Fibroblast of pulmonary artery (primary cell): ENCODE measurements at regions not wholly inside any gene's neighbourhood (a gene's known extent, or its start where the extent isn't known, plus 50 kb on each side); places are given as distances from the start of the nearest gene placed in this dataset.

Experiments used
- DNase-seq: peaks from one replicate; pipeline ENCODE4 v3.0.0-alpha.2; 2010; ENCODE audit warnings: low read depth
- H3K4me3 ChIP-seq: replicated peaks from 2 replicates; pipeline ENCODE4 v1.5.1; 2011; ENCODE audit warnings: low read depth, mild to moderate bottlenecking, control low read depth, low read length, moderate library complexity
- TF ChIP-seq, protein P1 (sequence below): IDR thresholded peaks from 2 replicates; pipeline ENCODE4 v1.5.1; 2011; ENCODE audit warnings: mild to moderate bottlenecking, control low read depth, low read length, inconsistent platforms; ENCODE audit errors: missing control alignments

- H3K4me3 ChIP-seq = no peak overlapping the region
- TF ChIP-seq, protein P1, sequence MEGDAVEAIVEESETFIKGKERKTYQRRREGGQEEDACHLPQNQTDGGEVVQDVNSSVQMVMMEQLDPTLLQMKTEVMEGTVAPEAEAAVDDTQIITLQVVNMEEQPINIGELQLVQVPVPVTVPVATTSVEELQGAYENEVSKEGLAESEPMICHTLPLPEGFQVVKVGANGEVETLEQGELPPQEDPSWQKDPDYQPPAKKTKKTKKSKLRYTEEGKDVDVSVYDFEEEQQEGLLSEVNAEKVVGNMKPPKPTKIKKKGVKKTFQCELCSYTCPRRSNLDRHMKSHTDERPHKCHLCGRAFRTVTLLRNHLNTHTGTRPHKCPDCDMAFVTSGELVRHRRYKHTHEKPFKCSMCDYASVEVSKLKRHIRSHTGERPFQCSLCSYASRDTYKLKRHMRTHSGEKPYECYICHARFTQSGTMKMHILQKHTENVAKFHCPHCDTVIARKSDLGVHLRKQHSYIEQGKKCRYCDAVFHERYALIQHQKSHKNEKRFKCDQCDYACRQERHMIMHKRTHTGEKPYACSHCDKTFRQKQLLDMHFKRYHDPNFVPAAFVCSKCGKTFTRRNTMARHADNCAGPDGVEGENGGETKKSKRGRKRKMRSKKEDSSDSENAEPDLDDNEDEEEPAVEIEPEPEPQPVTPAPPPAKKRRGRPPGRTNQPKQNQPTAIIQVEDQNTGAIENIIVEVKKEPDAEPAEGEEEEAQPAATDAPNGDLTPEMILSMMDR = no peak
- DNase-seq = no peak
Measured at GRCh38 chr18:44227501-44227900, 453.2 kb upstream of the SETBP1 start.

GRCh38 chr18:44229693-44230108 lies 451.0 kb upstream of the SETBP1 start:
- TF ChIP-seq, protein P1 = peak; percentile 3
- H3K4me3 ChIP-seq = no peak overlapping the region
- peak; percentile 83 for DNase-seq

GRCh38 chr18:44231936-44232335 lies 448.8 kb upstream of the SETBP1 start:
- TF ChIP-seq, protein P1 = no peak

GRCh38 chr18:44232500-44232899 lies 448.2 kb upstream of the SETBP1 start:
- no peak for DNase-seq
- TF ChIP-seq, protein P1 = no peak
- no peak overlapping the region for H3K4me3 ChIP-seq

More at GRCh38 chr18:44231936-44232335, 448.8 kb upstream of the SETBP1 start:
- no peak overlapping the region for H3K4me3 ChIP-seq
- DNase-seq = no peak

- TF ChIP-seq, protein P1 = no peak
- no peak for DNase-seq
- H3K4me3 ChIP-seq = no peak overlapping the region
Measured at GRCh38 chr18:44238454-44238853, 442.2 kb upstream of the SETBP1 start.

DNA sequence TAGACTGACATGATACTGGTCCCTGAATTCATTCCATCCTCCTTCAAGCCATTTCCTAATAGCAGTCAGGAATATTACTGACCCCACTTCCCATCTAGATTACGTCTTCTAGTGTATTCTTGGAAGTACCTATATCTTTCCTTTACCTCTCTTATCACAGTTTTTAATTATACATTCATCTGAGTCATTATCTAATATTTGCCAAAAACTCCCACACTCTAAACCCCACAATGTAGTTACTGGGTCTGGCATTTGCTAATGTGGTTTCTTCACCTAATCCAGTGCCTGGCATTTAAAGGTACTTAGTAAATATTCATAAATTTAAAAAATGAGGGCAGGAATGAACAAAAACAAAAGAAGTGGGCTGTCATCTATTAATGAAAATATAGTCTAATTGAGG lies 441.8 kb upstream of the SETBP1 start:
- TF ChIP-seq, protein P1 = no peak
- H3K4me3 ChIP-seq = no peak overlapping the region
- DNase-seq = no peak

DNA sequence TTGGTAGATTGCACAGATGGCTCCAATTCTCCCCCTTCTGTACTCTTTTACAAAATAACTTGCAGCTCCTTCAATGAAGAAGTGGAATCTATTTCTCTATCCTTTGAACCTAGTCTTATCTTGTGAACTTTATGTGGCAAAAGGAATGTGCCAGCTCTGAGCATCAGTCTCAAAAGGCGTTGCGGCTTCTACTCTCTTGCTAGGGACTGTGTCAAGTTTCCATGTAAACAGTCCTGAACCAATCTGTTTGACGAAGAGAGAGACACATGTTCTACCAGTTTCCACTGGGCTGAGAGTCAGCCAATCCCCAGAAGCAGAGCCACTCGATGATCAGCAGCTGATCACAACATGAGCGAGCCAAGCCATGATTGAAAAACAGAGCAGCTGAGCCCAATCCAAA lies 439.7 kb upstream of the SETBP1 start:
- TF ChIP-seq, protein P1 = no peak
- no peak overlapping the region for H3K4me3 ChIP-seq
- no peak for DNase-seq
